ENCODE measurements at regions not wholly inside any gene's neighbourhood (a gene's known extent, or its start where the extent isn't known, plus 50 kb on each side); places are given as distances from the start of the nearest gene placed in this dataset.

DNA sequence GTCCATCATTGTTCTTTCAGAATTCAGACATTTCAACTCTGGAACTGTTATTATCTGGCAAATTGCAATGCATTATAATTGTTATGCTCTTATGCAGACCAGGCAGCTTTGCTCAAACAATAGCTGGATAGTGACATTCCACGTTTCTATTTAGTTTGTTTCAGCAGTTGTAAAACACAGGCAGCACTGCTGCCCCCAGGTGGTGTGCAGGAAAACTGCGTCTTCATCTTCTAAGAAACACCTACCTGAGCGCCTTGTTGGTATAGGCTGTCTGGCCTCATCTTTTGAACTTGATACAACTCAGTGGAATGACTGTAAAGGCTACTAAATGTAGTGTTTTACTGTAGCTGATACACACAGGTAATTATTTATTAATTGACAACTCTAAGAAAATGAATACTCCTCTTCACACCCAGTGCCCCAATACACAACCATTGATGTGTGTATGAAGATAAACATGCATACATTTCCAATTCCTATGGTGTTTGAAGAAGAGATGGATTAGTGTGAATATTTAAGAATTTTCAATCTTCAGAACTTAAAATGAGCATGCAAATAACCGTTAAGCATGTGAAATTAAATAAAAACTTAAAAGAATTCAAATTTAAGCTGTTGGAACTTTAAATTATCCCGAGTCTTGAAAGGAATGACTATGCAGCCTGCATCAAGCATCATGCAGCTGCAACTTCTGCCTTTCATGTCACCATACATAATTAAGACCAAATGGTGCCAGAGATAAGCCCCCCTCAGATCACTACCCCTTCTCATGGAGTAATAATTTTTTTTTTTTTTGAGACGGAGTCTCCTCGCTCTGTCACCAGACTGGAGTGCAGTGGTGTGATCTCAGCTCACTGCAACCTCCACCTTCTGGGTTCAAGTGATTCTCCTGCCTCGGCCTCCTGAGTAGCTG is 85.6 kb downstream of the CD8B2 start:
- no peak for TF ChIP-seq POLR2A (IDR thresholded peaks at IDR 0.05)
- TF ChIP-seq, protein P1, sequence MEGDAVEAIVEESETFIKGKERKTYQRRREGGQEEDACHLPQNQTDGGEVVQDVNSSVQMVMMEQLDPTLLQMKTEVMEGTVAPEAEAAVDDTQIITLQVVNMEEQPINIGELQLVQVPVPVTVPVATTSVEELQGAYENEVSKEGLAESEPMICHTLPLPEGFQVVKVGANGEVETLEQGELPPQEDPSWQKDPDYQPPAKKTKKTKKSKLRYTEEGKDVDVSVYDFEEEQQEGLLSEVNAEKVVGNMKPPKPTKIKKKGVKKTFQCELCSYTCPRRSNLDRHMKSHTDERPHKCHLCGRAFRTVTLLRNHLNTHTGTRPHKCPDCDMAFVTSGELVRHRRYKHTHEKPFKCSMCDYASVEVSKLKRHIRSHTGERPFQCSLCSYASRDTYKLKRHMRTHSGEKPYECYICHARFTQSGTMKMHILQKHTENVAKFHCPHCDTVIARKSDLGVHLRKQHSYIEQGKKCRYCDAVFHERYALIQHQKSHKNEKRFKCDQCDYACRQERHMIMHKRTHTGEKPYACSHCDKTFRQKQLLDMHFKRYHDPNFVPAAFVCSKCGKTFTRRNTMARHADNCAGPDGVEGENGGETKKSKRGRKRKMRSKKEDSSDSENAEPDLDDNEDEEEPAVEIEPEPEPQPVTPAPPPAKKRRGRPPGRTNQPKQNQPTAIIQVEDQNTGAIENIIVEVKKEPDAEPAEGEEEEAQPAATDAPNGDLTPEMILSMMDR (IDR thresholded peaks at IDR 0.05): no peak
- no peak for TF ChIP-seq EP300 (IDR thresholded peaks at IDR 0.05)
